GM12878 (cell line): ENCODE measurements at regions not wholly inside any gene's neighbourhood (a gene's known extent, or its start where the extent isn't known, plus 50 kb on each side); places are given as distances from the start of the nearest gene placed in this dataset.

Experiments
- ATAC-seq: fragments of 200-7000 bp; cut with Tn5 transposase; 3 replicates; pipeline ENCODE4 v1.9.1; 2020; ENCODE audit warnings: mild to moderate bottlenecking, moderate library complexity
- BruUV-seq: library from RNA; stranded (reverse); fragments of 400-500 nt; replicated peaks from 2 replicates; lab custom pipeline; 2021; lab: Mats Ljungman, UMichigan
- CTCF ChIA-PET: fragments of 300-600 bp; sonication (Branson Sonifier 250); formaldehyde crosslinking; extraction: SDS; loops from one replicate; lab custom pipeline; 2021; ENCODE audit warnings: inconsistent platforms; lab: Yijun Ruan, JAX
- POLR2A ChIA-PET: fragments of 350-600 bp; formaldehyde crosslinking; extraction: SDS; loops from one replicate; lab custom pipeline; 2021; ENCODE audit warnings: inconsistent platforms; lab: Charles Lee
- RAD21 ChIA-PET: fragments of 300-600 bp; sonication (Branson Sonifier 250); formaldehyde crosslinking; loops from one replicate; lab custom pipeline; 2023; ENCODE audit warnings: antibody characterized with exemption; ENCODE audit not compliant: unreplicated experiment; lab: Charles Lee
- SMC1A ChIA-PET: fragments of 300-600 bp; sonication (Branson Sonifier 250); formaldehyde crosslinking; loops from one replicate; lab custom pipeline; 2023; ENCODE audit not compliant: unreplicated experiment, uncharacterized antibody; lab: Charles Lee
- DNase-seq: peaks from one replicate; pipeline ENCODE4 v3.0.0-alpha.2; 2011; ENCODE audit warnings: low read depth, low spot score
- FAIRE-seq: peaks from 3 replicates; lab custom pipeline; 2011; peaks lifted over from hg19 to GRCh38; lab: Jason Lieb, UNC
- H2AFZ ChIP-seq: 2 replicates; pipeline ENCODE4 v1.6.0; 2011; ENCODE audit warnings: low read depth, low read length, control low read depth; ENCODE audit not compliant: control insufficient read depth
- H3K27ac ChIP-seq: 2 replicates; pipeline ENCODE4 v1.5.1; 2011; ENCODE audit warnings: control low read depth; ENCODE audit not compliant: control insufficient read depth, insufficient read depth
- H3K27me3 ChIP-seq, 2 experiments: replicated peaks in 1 of 2; 2 replicates each; pipeline versions ENCODE4 v1.6.0 to v1.6.1; 2011; ENCODE audit warnings: low read length in 1 of 2; ENCODE audit not compliant: control insufficient read depth in 2 of 2, insufficient read depth in 2 of 2
- H3K36me3 ChIP-seq, 2 experiments: 2 replicates each; pipeline ENCODE4 v1.5.1; 2011; ENCODE audit warnings: low read length in 1 of 2; ENCODE audit not compliant: control insufficient read depth in 2 of 2, insufficient read depth in 2 of 2
- H3K4me1 ChIP-seq: 2 replicates; pipeline ENCODE4 v1.6.1; 2011; ENCODE audit warnings: mild to moderate bottlenecking, low read length, moderate library complexity, mixed read lengths; ENCODE audit not compliant: control insufficient read depth, insufficient read depth
- H3K4me2 ChIP-seq: 2 replicates; pipeline ENCODE4 v1.6.0; 2011; ENCODE audit warnings: control low read depth; ENCODE audit not compliant: control insufficient read depth, insufficient read depth
- H3K4me3 ChIP-seq: fragments of 200-600 bp; sonication (generic); 2 replicates; pipeline ENCODE4 v1.5.1; 2016
- H3K79me2 ChIP-seq: 2 replicates; pipeline ENCODE4 v1.6.0; 2011; ENCODE audit warnings: low read length; ENCODE audit not compliant: control insufficient read depth, insufficient read depth
- H3K9ac ChIP-seq: 2 replicates; pipeline ENCODE4 v1.8.0; 2011; ENCODE audit warnings: low read length, control low read depth, mixed read lengths; ENCODE audit not compliant: control insufficient read depth, insufficient read depth
- H3K9me3 ChIP-seq: replicated peaks from 3 replicates; pipeline ENCODE4 v1.5.1; 2011; ENCODE audit warnings: mild to moderate bottlenecking, low read length; ENCODE audit not compliant: control insufficient read depth, insufficient read depth
- H4K20me1 ChIP-seq: 2 replicates; pipeline ENCODE4 v1.6.0; 2011; ENCODE audit not compliant: control insufficient read depth, insufficient read depth
- CEBPB ChIP-seq, 2 experiments: fragments of 150-350 bp in 1 of 2; IDR thresholded peaks; 2 replicates each; pipeline ENCODE4 v1.6.1; 2012 to 2014; ENCODE audit warnings: low read depth in 2 of 2, low read length in 2 of 2, borderline replicate concordance in 1 of 2, inconsistent platforms in 1 of 2
- CHD2 ChIP-seq: IDR thresholded peaks from 2 replicates; pipeline ENCODE4 v1.6.1; 2011; ENCODE audit warnings: low read depth, low read length, improper control_type of control experiment, borderline replicate concordance
- CREB1 ChIP-seq: IDR thresholded peaks from 2 replicates; pipeline ENCODE4 v1.6.1; 2012; ENCODE audit warnings: low read depth, mild to moderate bottlenecking, inconsistent platforms
- MEF2A ChIP-seq: IDR thresholded peaks from 2 replicates; pipeline ENCODE4 v1.6.1; 2011; ENCODE audit warnings: low read depth, mild to moderate bottlenecking, low read length, moderate library complexity; ENCODE audit not compliant: insufficient read depth
- MYB ChIP-seq: fragments of 150-350 bp; IDR thresholded peaks from 2 replicates; pipeline ENCODE4 v1.6.1; 2014; ENCODE audit warnings: mild to moderate bottlenecking, low read depth, low read length, borderline replicate concordance
- PRDM15 ChIP-seq: fragments of 450-650 bp; formaldehyde crosslinking; IDR thresholded peaks from 2 replicates; pipeline ENCODE4 v1.4.0; 2020; ENCODE audit warnings: mild to moderate bottlenecking, moderate library complexity
- TARDBP ChIP-seq: IDR thresholded peaks from 2 replicates; pipeline ENCODE4 v1.6.1; 2016; ENCODE audit warnings: borderline replicate concordance
- YBX1 ChIP-seq: fragments of 450-650 bp; IDR thresholded peaks from 2 replicates; pipeline ENCODE4 v1.6.1; 2016; ENCODE audit warnings: antibody characterized with exemption
- ZNF384 ChIP-seq: IDR thresholded peaks from 2 replicates; pipeline ENCODE4 v1.6.1; 2012; ENCODE audit warnings: low read depth, mild to moderate bottlenecking, low read length, improper control_type of control experiment, borderline replicate concordance
- WGBS: methylation state at CpG from one replicate; pipeline ENCODE4 v1.1.6; 2016; ENCODE audit warnings: low lambda C conversion rate; ENCODE audit not compliant: insufficient replicate concordance, insufficient coverage; ENCODE audit errors: missing lambda C conversion rate; 5-methylcytosine and 5-hydroxymethylcytosine counted together
- in situ Hi-C: fragments of 300-500 bp; cut with MboI; formaldehyde crosslinking; loops from 9 replicates; pipeline ENCODE4 v1.14.3; 2018; ENCODE audit warnings: mixed read lengths
- intact Hi-C: fragments of 100-400 bp; cut with micrococcal nuclease; formaldehyde crosslinking; loops from one replicate; pipeline ENCODE4 v1.14.2; 2022; ENCODE audit not compliant: unreplicated experiment

- BruUV-seq: no TSS peak
- no peak for DNase-seq
- H3K27ac ChIP-seq: no peak overlapping the region
- no peaks in the 10 kb centered on the region for H3K4me1 ChIP-seq
- ChIA-PET CTCF (interaction anchor here (0.6 kb wide), 1 partner anchor 58 kb away, joined by 3 read pairs; no protein-coding TSS in a partner anchor), SMC1A (no interaction called here), RAD21 (no interaction called here), POLR2A (no interaction called here)
- H3K9me3 ChIP-seq: no peaks in the 10 kb centered on the region
- intact Hi-C loops: no loop called here
- no peak overlapping the region for H3K4me2 ChIP-seq
- 34% methylated on average over 10 of the region's 10 CpGs for WGBS
- FAIRE-seq: no peak
- H3K9ac ChIP-seq: no peak overlapping the region
- no peak for ATAC-seq
- no peak overlapping the region for H3K4me3 ChIP-seq
- H3K36me3 ChIP-seq: no peaks in the 10 kb centered on the region
- in situ Hi-C loops: no loop called here
- H3K27me3 ChIP-seq: no peaks in the 10 kb centered on the region
- H2AFZ ChIP-seq: no peak overlapping the region
- TF ChIP-seq CEBPB (IDR thresholded peaks at IDR 0.05; ENCODE audit: borderline replicate concordance in 1 of 2, low read depth in 2 of 2, low read length in 2 of 2): no peak
- TF ChIP-seq MEF2A: no peak
- TF ChIP-seq TARDBP: no peak
- TF ChIP-seq ZNF384: no peak
- TF ChIP-seq CHD2: no peak
- no peak for TF ChIP-seq CREB1
- TF ChIP-seq PRDM15 (CRISPR knock-in tag): no peak
- no peak for TF ChIP-seq YBX1
- TF ChIP-seq MYB: no peak
- H4K20me1 ChIP-seq: no peaks in the 10 kb centered on the region
- H3K79me2 ChIP-seq: no peaks in the 10 kb centered on the region
Measured at GRCh38 chr18:77983270-77983669, 733.6 kb downstream of the GALR1 start.
